ENCODE measurements at regions not wholly inside any gene's neighbourhood (a gene's known extent, or its start where the extent isn't known, plus 50 kb on each side); places are given as distances from the start of the nearest gene placed in this dataset.

DNA sequence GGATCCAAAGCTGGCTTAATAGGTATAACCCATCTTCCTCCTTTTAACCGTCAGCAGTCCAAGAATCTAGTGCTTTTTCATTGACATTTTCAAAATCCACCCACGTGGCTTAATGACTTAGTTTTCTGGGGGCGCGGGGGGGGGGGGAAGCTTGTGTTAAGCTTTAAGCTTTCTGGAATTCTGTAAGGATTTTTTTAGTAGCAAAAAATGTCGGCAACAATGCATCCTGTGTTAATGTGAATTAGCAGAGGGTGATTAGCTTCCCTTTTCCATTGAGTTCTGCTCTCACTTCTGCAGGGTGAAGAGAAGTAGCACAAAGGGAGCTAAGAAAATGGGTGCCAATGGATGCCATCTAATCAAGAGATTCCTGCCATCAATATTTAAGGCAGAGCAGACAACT is 348.2 kb downstream of the SAMD5 start:
- no peak overlapping the region for H3K4me3 Mint-ChIP-seq
- H3K36me3 Mint-ChIP-seq, result no peaks in the 10 kb centered on the region
- no peaks in the 10 kb centered on the region for H3K4me1 Mint-ChIP-seq
- H3K27ac Mint-ChIP-seq, result no peak overlapping the region
- H3K9me3 Mint-ChIP-seq, result peaks cover 0 to 2% (median 0%) of the 10 kb centered on the region in 3 donors
- no peaks in the 10 kb centered on the region for H3K27me3 Mint-ChIP-seq

DNA sequence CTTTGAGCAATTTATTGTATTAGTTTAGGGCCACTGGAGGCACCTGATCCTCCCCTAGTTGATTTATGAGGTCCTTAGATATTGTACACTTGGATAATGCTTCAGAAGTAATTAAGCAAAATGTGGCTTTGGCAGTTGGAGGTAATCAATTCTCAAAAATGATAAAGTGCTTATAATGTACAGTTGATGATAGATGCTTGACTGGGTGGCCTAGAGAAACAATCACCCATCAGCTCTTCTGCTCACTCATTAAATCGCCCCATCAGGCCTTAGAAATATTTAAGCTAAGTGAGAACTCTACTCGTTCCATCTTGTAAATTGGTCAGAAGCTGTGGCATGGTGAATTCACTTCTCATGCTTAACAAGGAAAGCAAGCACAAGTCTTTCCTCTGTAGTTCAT is 349.9 kb downstream of the SAMD5 start:
- Mint-ChIP-seq H3K27ac (no peak overlapping the region), H3K27me3 (peaks cover 2% of the 10 kb centered on the region), H3K36me3 (no peaks in the 10 kb centered on the region), H3K4me1 (no peaks in the 10 kb centered on the region), H3K4me3 (no peak overlapping the region), H3K9me3 (peaks cover 0 to 2% (median 0%) of the 10 kb centered on the region in 3 donors)

GRCh38 chr6:147859071-147859470 is 350.6 kb downstream of the SAMD5 start:
- H3K36me3 Mint-ChIP-seq, result no peaks in the 10 kb centered on the region
- no peaks in the 10 kb centered on the region for H3K4me1 Mint-ChIP-seq
- peaks cover 0 to 2% (median under 1%) of the 10 kb centered on the region in 3 donors for H3K9me3 Mint-ChIP-seq
- peaks cover 2% of the 10 kb centered on the region for H3K27me3 Mint-ChIP-seq
- H3K4me3 Mint-ChIP-seq, result no peak overlapping the region
- H3K27ac Mint-ChIP-seq, result no peak overlapping the region

DNA sequence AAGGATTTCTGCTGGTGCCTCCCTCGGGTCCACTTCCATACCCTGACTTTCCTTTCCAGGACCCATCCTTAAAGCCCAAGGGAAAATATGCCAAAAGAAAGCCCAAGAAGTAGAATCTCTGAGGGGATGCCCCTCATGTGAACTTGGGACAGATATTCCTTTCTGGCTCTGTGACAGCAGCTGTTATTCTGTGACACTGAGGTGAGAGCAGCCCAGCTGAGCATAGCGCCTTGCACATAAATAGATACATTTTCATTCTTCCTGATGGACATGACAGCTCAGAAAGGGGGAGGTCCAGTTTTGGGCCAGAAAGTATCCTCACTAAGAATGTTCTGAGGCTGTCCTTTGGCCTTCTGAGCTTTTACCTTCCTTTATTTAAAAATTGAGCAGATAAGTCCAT is 353.2 kb downstream of the SAMD5 start:
- peaks cover 2% of the 10 kb centered on the region for H3K27me3 Mint-ChIP-seq
- H3K36me3 Mint-ChIP-seq, result no peaks in the 10 kb centered on the region
- no peak overlapping the region for H3K4me3 Mint-ChIP-seq
- no peaks in the 10 kb centered on the region for H3K4me1 Mint-ChIP-seq
- no peak overlapping the region for H3K27ac Mint-ChIP-seq
- H3K9me3 Mint-ChIP-seq, result peaks cover 0 to 4% (median 1%) of the 10 kb centered on the region in 3 donors

- H3K4me3 Mint-ChIP-seq, result no peak overlapping the region
- no peak overlapping the region for H3K27ac Mint-ChIP-seq
- no peaks in the 10 kb centered on the region for H3K36me3 Mint-ChIP-seq
Observed at GRCh38 chr6:147867433-147868226, 359.1 kb downstream of the SAMD5 start.

DNA sequence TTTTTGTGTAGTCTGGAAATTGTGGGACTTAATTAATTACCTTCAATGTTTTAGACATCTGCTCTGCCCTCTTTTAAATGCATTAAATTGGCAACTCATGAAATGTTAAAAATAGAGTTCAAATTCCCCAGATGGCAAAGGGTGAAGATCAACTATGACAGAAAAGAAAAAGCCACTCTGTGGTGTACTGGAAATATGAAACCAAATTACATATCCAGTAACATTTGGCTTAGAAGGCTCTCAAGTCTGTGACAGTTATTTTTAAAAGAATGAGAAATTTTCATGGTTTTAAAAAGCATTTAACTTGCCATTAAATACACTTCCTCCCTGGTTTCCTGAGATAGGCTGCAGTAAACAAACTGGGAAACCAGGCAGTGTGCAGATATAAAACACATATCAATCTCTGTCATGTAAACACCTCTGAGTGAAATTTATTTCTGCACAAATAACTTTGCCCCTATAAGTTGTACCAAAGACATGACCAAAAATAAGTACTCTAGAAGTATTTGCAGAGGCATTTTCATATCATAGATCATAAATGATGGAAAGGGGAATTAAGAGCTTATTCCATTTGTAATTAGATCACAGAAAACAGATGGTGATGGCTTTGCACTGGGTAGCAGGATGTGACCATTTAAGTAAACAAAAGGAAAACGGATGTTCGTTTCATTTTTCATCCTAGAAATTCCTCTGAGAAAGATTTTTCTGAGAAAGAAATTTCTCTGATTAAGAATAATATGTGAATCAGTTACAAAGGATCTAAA is 360.1 kb downstream of the SAMD5 start:
- Mint-ChIP-seq H3K27me3 (no peaks in the 10 kb centered on the region), H3K4me1 (no peaks in the 10 kb centered on the region), H3K4me3 (no peak overlapping the region), H3K36me3 (no peaks in the 10 kb centered on the region), H3K27ac (no peak overlapping the region), H3K9me3 (peaks cover 0 to 2% (median 1%) of the 10 kb centered on the region in 3 donors)

More at GRCh38 chr6:147867433-147868226, 359.1 kb downstream of the SAMD5 start:
- peaks cover 2% of the 10 kb centered on the region for H3K27me3 Mint-ChIP-seq
- H3K9me3 Mint-ChIP-seq, result peaks cover 0 to 2% (median 1%) of the 10 kb centered on the region in 3 donors
- no peaks in the 10 kb centered on the region for H3K4me1 Mint-ChIP-seq

GRCh38 chr6:147869201-147869600 is 360.7 kb downstream of the SAMD5 start:
- H3K4me1 Mint-ChIP-seq, result no peaks in the 10 kb centered on the region
- no peak overlapping the region for H3K4me3 Mint-ChIP-seq
- peaks cover 0 to 2% (median 0%) of the 10 kb centered on the region in 3 donors for H3K9me3 Mint-ChIP-seq
- no peaks in the 10 kb centered on the region for H3K36me3 Mint-ChIP-seq
- no peak overlapping the region for H3K27ac Mint-ChIP-seq
- no peaks in the 10 kb centered on the region for H3K27me3 Mint-ChIP-seq

DNA sequence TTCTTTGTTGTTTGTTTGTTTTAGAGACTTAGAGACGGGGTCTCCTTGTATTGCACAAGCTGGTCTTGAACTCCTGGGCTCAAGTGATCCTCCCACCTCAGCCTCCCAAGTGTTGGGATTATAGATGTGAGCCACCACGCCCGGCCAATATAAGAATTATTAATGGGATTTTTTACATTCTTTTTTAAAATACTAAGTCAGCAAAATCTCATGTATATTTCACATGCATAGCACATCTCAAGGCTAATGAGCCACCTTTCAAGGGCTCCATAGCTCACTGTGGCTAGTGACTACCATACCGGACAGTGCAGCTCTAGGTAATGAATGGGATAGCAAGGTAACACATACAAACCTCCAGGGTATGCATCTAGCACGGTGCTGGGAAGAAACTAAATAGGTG is 361.4 kb downstream of the SAMD5 start:
- Mint-ChIP-seq H3K4me1 (no peaks in the 10 kb centered on the region), H3K27ac (no peak overlapping the region), H3K9me3 (peaks cover 0 to 2% (median 0%) of the 10 kb centered on the region in 3 donors), H3K36me3 (no peaks in the 10 kb centered on the region), H3K27me3 (no peaks in the 10 kb centered on the region), H3K4me3 (no peak overlapping the region)

DNA sequence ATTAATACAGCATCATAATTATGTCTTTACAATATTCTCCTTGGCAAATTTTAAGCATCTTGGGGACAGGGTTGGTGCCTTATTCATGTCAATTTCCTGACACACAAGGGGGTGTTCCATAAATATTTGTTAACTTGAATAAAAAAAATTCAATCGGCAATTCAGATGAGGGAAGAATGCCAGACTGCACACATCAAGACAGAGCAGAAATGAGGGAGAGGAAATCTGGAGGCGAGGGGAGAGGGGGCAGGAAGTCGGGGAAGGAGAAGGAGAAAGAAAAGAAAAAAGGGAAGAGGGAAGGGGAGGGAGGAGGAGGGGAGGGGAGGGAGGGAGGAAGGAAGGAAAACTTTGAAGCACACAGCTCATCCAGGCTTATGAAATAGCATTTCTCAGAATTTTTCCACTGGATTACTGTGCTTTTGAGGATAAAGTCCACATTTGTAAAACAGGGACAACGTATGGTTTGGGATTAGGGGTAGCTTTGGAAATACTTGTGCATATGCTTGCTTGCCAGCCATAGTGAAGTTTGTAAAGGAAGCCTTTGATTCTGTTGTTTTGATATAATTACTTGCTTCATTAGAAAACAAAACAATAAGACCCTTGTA is 362.1 kb downstream of the SAMD5 start:
- H3K9me3 Mint-ChIP-seq, result peaks cover 0 to 2% (median 0%) of the 10 kb centered on the region in 3 donors
- H3K4me1 Mint-ChIP-seq, result no peaks in the 10 kb centered on the region
- H3K27me3 Mint-ChIP-seq, result no peaks in the 10 kb centered on the region
- H3K4me3 Mint-ChIP-seq, result no peak overlapping the region
- H3K36me3 Mint-ChIP-seq, result no peaks in the 10 kb centered on the region
- H3K27ac Mint-ChIP-seq, result no peak overlapping the region

GRCh38 chr6:147872002-147872401 is 363.5 kb downstream of the SAMD5 start:
- Mint-ChIP-seq H3K4me1 (no peaks in the 10 kb centered on the region), H3K27ac (no peak overlapping the region), H3K36me3 (no peaks in the 10 kb centered on the region), H3K27me3 (no peaks in the 10 kb centered on the region), H3K9me3 (no peaks in the 10 kb centered on the region), H3K4me3 (no peak overlapping the region)

- no peak overlapping the region for H3K27ac Mint-ChIP-seq
- no peaks in the 10 kb centered on the region for H3K4me1 Mint-ChIP-seq
- H3K9me3 Mint-ChIP-seq, result no peaks in the 10 kb centered on the region
- no peaks in the 10 kb centered on the region for H3K27me3 Mint-ChIP-seq
- H3K36me3 Mint-ChIP-seq, result no peaks in the 10 kb centered on the region
- no peak overlapping the region for H3K4me3 Mint-ChIP-seq
Observed at GRCh38 chr6:147873816-147874215, 365.3 kb downstream of the SAMD5 start.

- H3K4me3 Mint-ChIP-seq, result no peak overlapping the region
- no peaks in the 10 kb centered on the region for H3K27me3 Mint-ChIP-seq
- no peaks in the 10 kb centered on the region for H3K4me1 Mint-ChIP-seq
- H3K9me3 Mint-ChIP-seq, result no peaks in the 10 kb centered on the region
- no peaks in the 10 kb centered on the region for H3K36me3 Mint-ChIP-seq
- H3K27ac Mint-ChIP-seq, result no peak overlapping the region
Observed at GRCh38 chr6:147874322-147874721, 365.8 kb downstream of the SAMD5 start.

DNA sequence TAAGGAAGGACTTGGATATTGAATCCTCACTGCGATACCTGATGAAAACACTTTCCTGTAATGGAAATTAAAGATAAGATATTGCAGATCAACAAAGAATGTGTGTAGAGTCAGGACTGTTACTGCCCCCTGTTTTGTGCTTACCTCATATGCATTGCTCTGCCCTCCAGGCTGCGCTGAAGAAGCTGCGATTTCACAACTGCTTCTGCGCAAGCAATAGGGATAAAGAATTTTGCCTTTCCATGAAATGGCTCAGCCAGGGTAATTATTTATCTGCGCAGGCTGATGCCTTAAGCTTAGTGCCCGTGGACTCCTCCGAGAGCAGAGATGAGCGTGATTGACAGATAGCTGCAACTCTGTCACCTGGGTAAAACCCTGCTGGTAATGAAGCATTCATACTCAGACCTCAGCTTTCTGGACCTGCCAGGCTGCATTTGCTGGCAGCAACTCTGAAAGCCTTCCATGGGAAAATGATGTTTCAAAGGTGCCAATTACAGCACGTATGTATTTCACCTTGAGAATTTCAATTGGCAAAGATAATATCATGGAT is 370.6 kb downstream of the SAMD5 start:
- H3K27me3 Mint-ChIP-seq, result no peaks in the 10 kb centered on the region
- no peaks in the 10 kb centered on the region for H3K36me3 Mint-ChIP-seq
- no peak overlapping the region for H3K4me3 Mint-ChIP-seq
- peaks cover 0 to 2% (median 0%) of the 10 kb centered on the region in 3 donors for H3K9me3 Mint-ChIP-seq
- H3K4me1 Mint-ChIP-seq, result no peaks in the 10 kb centered on the region
- H3K27ac Mint-ChIP-seq, result no peak overlapping the region

DNA sequence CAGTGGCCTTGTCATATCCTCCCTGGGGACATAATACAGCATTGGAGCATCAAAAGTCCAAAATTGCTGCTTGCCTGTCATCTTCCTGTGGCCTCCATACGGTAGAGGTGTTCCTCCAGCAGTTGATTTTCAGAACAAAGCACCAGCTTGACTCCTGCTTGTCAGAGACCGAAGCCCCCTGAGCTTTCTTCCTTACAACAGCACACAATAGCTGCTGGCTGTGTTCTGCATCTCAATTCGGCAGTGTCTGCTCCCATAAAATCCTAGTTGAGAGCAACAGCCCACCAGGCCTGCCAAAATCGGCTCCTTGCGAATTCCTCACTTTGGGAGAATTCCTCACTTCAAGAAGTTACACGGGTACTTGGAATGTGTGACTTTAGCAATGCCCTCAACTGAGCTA is 372.9 kb downstream of the SAMD5 start:
- no peaks in the 10 kb centered on the region for H3K27me3 Mint-ChIP-seq
- H3K36me3 Mint-ChIP-seq, result no peaks in the 10 kb centered on the region
- no peak overlapping the region for H3K4me3 Mint-ChIP-seq
- peaks cover 1 to 4% (median 2%) of the 10 kb centered on the region in 3 donors for H3K9me3 Mint-ChIP-seq
- no peak overlapping the region for H3K27ac Mint-ChIP-seq
- no peaks in the 10 kb centered on the region for H3K4me1 Mint-ChIP-seq

DNA sequence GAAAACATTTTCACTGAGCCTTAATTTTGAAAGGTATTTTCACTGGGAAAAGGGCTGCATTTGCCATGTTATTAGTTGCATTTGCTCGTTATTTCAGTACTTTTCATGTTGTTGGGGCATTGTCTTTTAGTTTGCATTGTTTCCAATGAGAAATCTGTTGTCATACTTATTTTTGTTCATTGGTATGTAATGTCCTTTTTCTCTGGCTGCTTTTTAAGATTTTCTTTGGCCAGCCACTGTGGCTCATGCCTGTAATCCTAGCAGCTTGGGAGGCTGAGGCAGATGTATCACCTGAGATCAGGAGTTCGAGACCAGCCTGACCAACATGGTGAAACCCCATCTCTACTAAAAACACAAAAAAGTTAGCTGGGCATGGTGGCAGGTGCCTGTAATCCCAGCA is 379.9 kb downstream of the SAMD5 start:
- Mint-ChIP-seq H3K27me3 (no peaks in the 10 kb centered on the region), H3K27ac (no peak overlapping the region), H3K36me3 (no peaks in the 10 kb centered on the region)

More for the DNA sequence above, 379.9 kb downstream of the SAMD5 start:
- Mint-ChIP-seq H3K4me1 (no peaks in the 10 kb centered on the region), H3K4me3 (no peak overlapping the region), H3K9me3 (peaks cover 3 to 12% (median 11%) of the 10 kb centered on the region in 3 donors)
